Left lung (tissue), 4 donors: ENCODE measurements at regions not wholly inside any gene's neighbourhood (a gene's known extent, or its start where the extent isn't known, plus 50 kb on each side); places are given as distances from the start of the nearest gene placed in this dataset.
A peak's percentile ranks its signal among the peaks of the same experiment; 100 is the strongest.
"Not testable (repeated sequence)": the region's sequence is repeated elsewhere in the genome, so short reads cannot be mapped to it uniquely, and the experiment has no call there.

ENCODE experiments used
- ATAC-seq: fragments of 200-7000 bp; cut with Tn5 transposase; one replicate; pipeline ENCODE4 v1.9.1; 2020; ENCODE audit warnings: moderate library complexity
- DNase-seq, 4 donors: peaks; one replicate each; pipeline ENCODE4 v3.0.0-alpha.2; 2013 to 2020
- H3K27ac ChIP-seq, 2 donors: fragments of 200-600 bp; sonication (generic) in 1 of 2; one replicate each; pipeline versions ENCODE4 v1.5.0 to v1.8.0; 2020 to 2021
- H3K27me3 ChIP-seq, 2 donors: fragments of 200-600 bp; sonication (generic) in 1 of 2; one replicate each; pipeline versions ENCODE4 v1.5.0 to v1.8.0; 2020 to 2021
- H3K36me3 ChIP-seq, 2 donors: fragments of 200-600 bp; sonication (generic) in 1 of 2; one replicate each; pipeline versions ENCODE4 v1.5.0 to v1.8.0; 2020 to 2021
- H3K4me1 ChIP-seq, 2 donors: fragments of 200-600 bp; one replicate each; pipeline ENCODE4 v1.8.0; 2021
- H3K4me3 ChIP-seq, 2 donors: fragments of 200-600 bp; sonication (generic) in 1 of 2; one replicate each; pipeline versions ENCODE4 v1.5.0 to v1.8.0; 2020 to 2021; ENCODE audit warnings: mild to moderate bottlenecking in 1 of 2
- H3K9me3 ChIP-seq, 2 donors: fragments of 200-600 bp; sonication (generic) in 1 of 2; one replicate each; pipeline versions ENCODE4 v1.5.0 to v1.8.0; 2020 to 2021
- intact Hi-C, 2 donors: fragments of 100-400 bp; cut with DNase I; formaldehyde crosslinking; loops; one replicate each; pipeline versions ENCODE4 v1.11.2 to v1.14.2; 2022
- TF ChIP-seq, protein P1 (sequence below), 2 donors: fragments of 200-600 bp; sonication (generic) in 1 of 2; IDR thresholded peaks; one replicate each; pipeline versions ENCODE4 v1.5.0 to v1.8.0; 2021; ENCODE audit warnings: antibody characterized with exemption in 2 of 2
- donor health status: DM: no; HTN: yes; CAD: no.
- donor health status: DM: no; HTN: no; CAD: no.

DNA sequence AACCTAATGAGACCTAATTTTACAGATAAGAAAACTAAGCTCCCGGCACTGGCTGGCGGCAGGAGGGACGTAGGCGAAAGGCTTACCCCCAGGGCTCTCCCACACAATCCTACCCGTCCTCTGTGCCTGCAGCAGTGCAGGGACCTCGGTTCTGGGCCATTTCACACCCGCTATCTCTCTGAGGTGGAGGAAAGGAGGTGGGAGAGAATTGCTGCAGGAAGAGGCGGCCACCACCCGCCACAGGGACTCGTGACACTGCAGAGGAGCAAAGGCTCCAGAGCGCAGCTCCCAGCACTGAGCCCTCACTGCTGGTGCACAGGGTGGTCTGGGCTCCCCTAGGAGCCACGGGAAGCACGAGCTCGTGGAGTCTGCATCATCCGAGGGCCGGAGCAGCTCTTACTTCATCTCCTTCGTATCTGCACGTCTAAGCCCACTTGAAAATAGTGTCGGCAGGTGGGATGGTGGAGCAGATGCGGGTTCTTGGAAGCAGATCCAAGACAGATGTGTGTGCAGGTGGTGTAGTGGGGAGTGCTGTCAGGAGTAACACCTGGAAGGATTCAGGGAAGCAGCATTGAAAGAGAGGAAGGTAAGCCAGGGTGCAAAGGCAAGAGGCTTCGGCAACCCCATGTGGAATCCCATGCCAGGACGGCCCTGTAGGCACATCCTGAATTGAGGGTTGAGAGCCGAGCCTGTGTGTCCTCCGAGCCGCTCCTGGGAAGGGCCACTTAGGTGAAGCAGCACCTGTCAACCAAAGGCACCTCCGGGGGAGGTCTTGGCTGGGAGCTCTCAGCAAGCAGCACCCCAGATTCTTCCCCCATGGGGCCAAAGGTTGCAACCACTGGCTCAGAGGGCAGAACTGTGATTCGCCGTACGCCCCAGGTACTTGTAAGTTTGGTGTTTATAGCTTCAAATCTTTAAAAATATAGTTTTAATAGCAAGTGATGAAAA is 115.8 kb upstream of the SPACA7 start:
- H3K9me3 ChIP-seq, result peaks cover 0 to 2% of the 10 kb centered on the region in 2 donors
- no peak overlapping the region for H3K4me3 ChIP-seq
- H3K27me3 ChIP-seq, result peaks cover 0 to 16% of the 10 kb centered on the region in 2 donors
- no peaks in the 10 kb centered on the region for H3K4me1 ChIP-seq
- no peak overlapping the region for H3K27ac ChIP-seq
- no peaks in the 10 kb centered on the region for H3K36me3 ChIP-seq
- intact Hi-C loops, result no loop called here
- TF ChIP-seq, protein P1, sequence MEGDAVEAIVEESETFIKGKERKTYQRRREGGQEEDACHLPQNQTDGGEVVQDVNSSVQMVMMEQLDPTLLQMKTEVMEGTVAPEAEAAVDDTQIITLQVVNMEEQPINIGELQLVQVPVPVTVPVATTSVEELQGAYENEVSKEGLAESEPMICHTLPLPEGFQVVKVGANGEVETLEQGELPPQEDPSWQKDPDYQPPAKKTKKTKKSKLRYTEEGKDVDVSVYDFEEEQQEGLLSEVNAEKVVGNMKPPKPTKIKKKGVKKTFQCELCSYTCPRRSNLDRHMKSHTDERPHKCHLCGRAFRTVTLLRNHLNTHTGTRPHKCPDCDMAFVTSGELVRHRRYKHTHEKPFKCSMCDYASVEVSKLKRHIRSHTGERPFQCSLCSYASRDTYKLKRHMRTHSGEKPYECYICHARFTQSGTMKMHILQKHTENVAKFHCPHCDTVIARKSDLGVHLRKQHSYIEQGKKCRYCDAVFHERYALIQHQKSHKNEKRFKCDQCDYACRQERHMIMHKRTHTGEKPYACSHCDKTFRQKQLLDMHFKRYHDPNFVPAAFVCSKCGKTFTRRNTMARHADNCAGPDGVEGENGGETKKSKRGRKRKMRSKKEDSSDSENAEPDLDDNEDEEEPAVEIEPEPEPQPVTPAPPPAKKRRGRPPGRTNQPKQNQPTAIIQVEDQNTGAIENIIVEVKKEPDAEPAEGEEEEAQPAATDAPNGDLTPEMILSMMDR (IDR thresholded peaks at IDR 0.05), result no peak
- ATAC-seq (no peak), DNase-seq (peak in 1 of 4 donors; percentile 42)

DNA sequence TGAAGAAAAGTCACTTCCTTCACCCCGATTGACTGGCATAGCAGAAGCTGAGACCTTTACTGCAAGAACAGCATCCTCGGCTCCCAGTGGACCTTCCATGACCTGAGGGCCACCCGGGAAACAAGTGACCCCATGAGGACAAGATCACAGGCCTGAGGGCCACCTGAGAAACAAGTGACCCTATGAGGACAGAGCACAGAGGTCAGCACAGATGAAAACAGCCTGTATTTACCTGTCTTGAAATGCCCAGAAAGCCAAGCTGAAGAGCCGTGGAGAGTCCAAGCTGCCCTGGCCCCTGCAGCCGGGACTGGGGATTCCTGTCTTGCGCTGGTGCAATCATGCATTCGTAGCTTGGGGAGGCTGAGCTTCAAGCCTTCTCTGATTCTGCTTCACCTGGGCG is 114.2 kb upstream of the SPACA7 start:
- Histone ChIP-seq H3K9me3 (peaks cover 0 to 2% of the 10 kb centered on the region in 2 donors), H3K27me3 (peaks cover 0 to 11% of the 10 kb centered on the region in 2 donors), H3K36me3 (no peaks in the 10 kb centered on the region), H3K27ac (no peak overlapping the region), H3K4me3 (no peak overlapping the region), H3K4me1 (no peaks in the 10 kb centered on the region)
- ATAC-seq, result no peak
- TF ChIP-seq, protein P1 (IDR thresholded peaks at IDR 0.05), result no peak
- no peak for DNase-seq
- intact Hi-C loops, result no loop called here

DNA sequence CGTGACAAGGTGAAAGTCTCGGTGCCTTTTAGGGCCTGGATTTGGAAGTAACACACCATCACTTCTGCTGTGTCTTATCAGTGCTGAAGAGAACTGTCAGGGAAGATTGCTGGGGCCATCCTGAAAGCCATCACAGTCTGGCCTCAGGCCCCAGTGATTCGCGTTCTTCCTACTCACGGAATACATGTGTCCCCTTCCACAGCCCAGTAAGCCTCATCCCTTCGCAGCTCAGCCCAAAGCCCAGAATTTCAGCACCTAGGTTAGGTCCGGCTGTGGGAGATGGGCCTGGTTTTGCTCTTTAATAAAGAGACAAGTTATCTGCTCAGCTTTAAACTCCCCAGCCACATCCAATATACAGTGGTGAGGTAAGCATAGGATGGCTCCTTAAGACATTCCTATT is 113.0 kb upstream of the SPACA7 start:
- Histone ChIP-seq H3K4me1 (no peaks in the 10 kb centered on the region), H3K36me3 (no peaks in the 10 kb centered on the region), H3K4me3 (no peak overlapping the region), H3K9me3 (peaks cover 0 to 2% of the 10 kb centered on the region in 2 donors), H3K27ac (no peak overlapping the region), H3K27me3 (peaks cover 0 to 11% of the 10 kb centered on the region in 2 donors)
- intact Hi-C loops, result no loop called here
- DNase-seq (no peak), ATAC-seq (no peak)
- TF ChIP-seq, protein P1 (IDR thresholded peaks at IDR 0.05), result no peak

DNA sequence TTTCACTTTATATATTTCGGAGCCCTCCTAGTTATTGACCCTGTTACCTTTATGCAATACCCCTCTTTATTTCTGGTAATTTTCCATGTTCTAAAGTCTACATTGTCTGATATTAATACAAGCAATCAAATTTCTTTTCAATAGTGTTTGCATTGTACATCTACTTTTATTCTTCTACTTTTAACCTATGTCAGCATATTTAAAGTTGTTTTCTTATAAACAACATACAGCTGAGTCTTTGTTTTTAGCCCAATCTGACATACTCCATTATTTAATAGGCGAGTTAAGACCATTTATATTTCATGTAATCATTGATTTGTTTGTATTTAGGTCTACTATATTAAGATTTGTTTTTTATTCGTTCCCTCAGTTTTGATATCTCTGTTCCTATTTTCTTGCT is 108.5 kb upstream of the SPACA7 start:
- H3K4me1 ChIP-seq, result no peaks in the 10 kb centered on the region
- H3K9me3 ChIP-seq, result peaks cover 0 to 2% of the 10 kb centered on the region in 2 donors
- TF ChIP-seq, protein P1 (IDR thresholded peaks at IDR 0.05), result no peak
- intact Hi-C loops, result no loop called here
- no peaks in the 10 kb centered on the region for H3K36me3 ChIP-seq
- peaks cover 0 to 11% of the 10 kb centered on the region in 2 donors for H3K27me3 ChIP-seq
- H3K27ac ChIP-seq, result no peak overlapping the region
- no peak overlapping the region for H3K4me3 ChIP-seq
- DNase-seq (no peak), ATAC-seq (no peak)

DNA sequence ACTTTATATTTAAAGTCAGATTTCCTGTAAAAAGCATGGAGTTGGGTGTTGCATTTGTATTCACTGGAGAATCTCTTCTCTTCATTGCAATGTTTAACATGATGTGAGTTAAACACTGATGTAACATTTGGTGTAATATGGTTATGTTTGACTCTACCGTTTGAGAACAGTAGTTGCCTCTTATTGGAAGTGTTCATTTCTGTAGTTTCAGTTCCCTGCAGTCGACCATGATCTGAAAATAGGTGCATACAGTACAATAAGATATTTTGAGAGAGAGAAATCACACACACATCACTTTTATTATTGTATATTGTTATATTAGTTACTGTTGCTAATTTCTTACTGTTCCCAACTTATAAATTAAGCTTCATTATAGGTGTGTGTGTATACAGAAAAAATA is 105.2 kb upstream of the SPACA7 start:
- Histone ChIP-seq H3K27me3 (peaks cover 0 to 16% of the 10 kb centered on the region in 2 donors), H3K9me3 (no peaks in the 10 kb centered on the region), H3K27ac (no peak overlapping the region), H3K4me3 (no peak overlapping the region), H3K4me1 (no peaks in the 10 kb centered on the region), H3K36me3 (no peaks in the 10 kb centered on the region)
- DNase-seq, result no peak
- ATAC-seq, result no peak
- intact Hi-C loops, result no loop called here
- TF ChIP-seq, protein P1 (IDR thresholded peaks at IDR 0.05), result no peak

DNA sequence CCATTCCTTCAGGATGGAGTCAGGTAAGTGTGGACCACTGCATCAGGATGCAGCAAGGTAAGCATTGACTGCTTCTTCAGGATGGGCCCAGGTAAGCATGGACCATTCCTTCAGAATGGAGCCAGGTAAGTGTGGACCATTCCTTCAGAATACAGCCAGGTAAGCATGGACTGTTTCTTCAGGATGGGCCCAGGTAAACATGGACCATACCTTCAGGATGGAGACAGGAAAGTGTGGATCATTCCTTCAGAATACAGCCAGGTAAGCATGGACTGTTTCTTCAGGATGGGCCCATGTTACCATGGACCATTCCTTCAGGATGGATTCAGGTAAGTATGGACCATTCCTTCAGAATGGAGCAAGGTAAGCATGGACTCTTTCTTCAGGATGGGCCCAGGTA is 89.4 kb upstream of the SPACA7 start:
- H3K4me3 ChIP-seq, H3K27ac ChIP-seq, intact Hi-C loops, H3K27me3 ChIP-seq, ATAC-seq, H3K4me1 ChIP-seq, H3K36me3 ChIP-seq, DNase-seq: not testable (repeated sequence)
- H3K9me3 ChIP-seq, result peaks cover 0 to 11% of the 10 kb centered on the region in 2 donors
